GOT3 (cell line): ENCODE measurements at regions not wholly inside any gene's neighbourhood (a gene's known extent, or its start where the extent isn't known, plus 50 kb on each side); places are given as distances from the start of the nearest gene placed in this dataset.
"Not testable (repeated sequence)": the region's sequence is repeated elsewhere in the genome, so short reads cannot be mapped to it uniquely, and the experiment has no call there.

ENCODE experiments used
- DNase-seq: peaks from one replicate; lab custom pipeline; 2025; ENCODE audit warnings: mixed read lengths; lab: John Stamatoyannopoulos, UW

- DNase-seq, result no peak
These were observed 173.3 kb downstream of the CD83 start for GRCh38 chr6:14290772-14291330.

- DNase-seq, result no peak
These were observed 173.8 kb downstream of the CD83 start for GRCh38 chr6:14291331-14291730.

- no peak for DNase-seq
These were observed 174.5 kb downstream of the CD83 start for GRCh38 chr6:14292119-14292518.

- DNase-seq, result no peak
These were observed 176.8 kb downstream of the CD83 start for GRCh38 chr6:14294270-14294951.

- not testable (repeated sequence) for DNase-seq
These were observed 179.1 kb downstream of the CD83 start for GRCh38 chr6:14296698-14297097.

- DNase-seq, result not testable (repeated sequence)
These were observed 179.5 kb downstream of the CD83 start for GRCh38 chr6:14297118-14297517.

GRCh38 chr6:14300189-14300588 is 182.6 kb downstream of the CD83 start:
- DNase-seq, result not testable (repeated sequence)

- not testable (repeated sequence) for DNase-seq
These were observed 183.1 kb downstream of the CD83 start for GRCh38 chr6:14300721-14301120.

- not testable (repeated sequence) for DNase-seq
These were observed 183.9 kb downstream of the CD83 start for GRCh38 chr6:14301477-14301876.

- DNase-seq, result no peak
These were observed 187.6 kb downstream of the CD83 start for GRCh38 chr6:14305131-14305530.

GRCh38 chr6:14305624-14306023 is 188.1 kb downstream of the CD83 start:
- DNase-seq, result no peak

- DNase-seq, result no peak
These were observed 188.8 kb downstream of the CD83 start for GRCh38 chr6:14306151-14306906.

- DNase-seq, result no peak
These were observed 191.9 kb downstream of the CD83 start for GRCh38 chr6:14309516-14309915.

GRCh38 chr6:14309951-14310445 is 192.4 kb downstream of the CD83 start:
- DNase-seq, result no peak

- DNase-seq, result no peak
These were observed 193.4 kb downstream of the CD83 start for GRCh38 chr6:14310960-14311359.

GRCh38 chr6:14312587-14312986 is 195.0 kb downstream of the CD83 start:
- DNase-seq, result no peak

- DNase-seq, result no peak
These were observed 195.7 kb downstream of the CD83 start for GRCh38 chr6:14313248-14313647.

GRCh38 chr6:14315353-14315752 is 197.8 kb downstream of the CD83 start:
- no peak for DNase-seq

GRCh38 chr6:14316651-14317386 is 199.2 kb downstream of the CD83 start:
- DNase-seq, result no peak

GRCh38 chr6:14317387-14317970 is 199.9 kb downstream of the CD83 start:
- DNase-seq, result no peak

GRCh38 chr6:14320332-14320731 is 202.8 kb downstream of the CD83 start:
- no peak for DNase-seq
